GM12892 (cell line): ENCODE measurements at regions not wholly inside any gene's neighbourhood (a gene's known extent, or its start where the extent isn't known, plus 50 kb on each side); places are given as distances from the start of the nearest gene placed in this dataset.

ENCODE experiments used
- POLR2A ChIP-seq: IDR thresholded peaks from 2 replicates; pipeline ENCODE4 v1.6.1; 2011; ENCODE audit warnings: low read depth, low read length, control low read depth
- POLR2AphosphoS5 ChIP-seq: IDR thresholded peaks from 2 replicates; pipeline ENCODE4 v1.6.1; 2011; ENCODE audit warnings: low read depth, low read length, control low read depth

GRCh38 chr15:94563456-94563855 is 332.1 kb downstream of the MCTP2 start:
- TF ChIP-seq POLR2A (no peak), POLR2AphosphoS5 (no peak)
